SU-DHL-6 (cell line): ENCODE measurements at regions not wholly inside any gene's neighbourhood (a gene's known extent, or its start where the extent isn't known, plus 50 kb on each side); places are given as distances from the start of the nearest gene placed in this dataset.

Experiments
- CTCF ChIP-seq: fragments of 200-600 bp; sonication (generic); IDR thresholded peaks from one replicate; pipeline ENCODE4 v1.5.1; 2017; ENCODE audit warnings: antibody characterized with exemption, mild to moderate bottlenecking, low read length, moderate library complexity; ENCODE audit not compliant: insufficient read depth, poor library complexity, severe bottlenecking
- EZH2phosphoT487 ChIP-seq: fragments of 200-600 bp; sonication (generic), shearing (Covaris generic); conservative IDR thresholded peaks from 2 replicates; pipeline ENCODE4 v1.6.1; 2018; ENCODE audit warnings: mild to moderate bottlenecking, antibody characterized with exemption, low read length, moderate library complexity, mixed read lengths

DNA sequence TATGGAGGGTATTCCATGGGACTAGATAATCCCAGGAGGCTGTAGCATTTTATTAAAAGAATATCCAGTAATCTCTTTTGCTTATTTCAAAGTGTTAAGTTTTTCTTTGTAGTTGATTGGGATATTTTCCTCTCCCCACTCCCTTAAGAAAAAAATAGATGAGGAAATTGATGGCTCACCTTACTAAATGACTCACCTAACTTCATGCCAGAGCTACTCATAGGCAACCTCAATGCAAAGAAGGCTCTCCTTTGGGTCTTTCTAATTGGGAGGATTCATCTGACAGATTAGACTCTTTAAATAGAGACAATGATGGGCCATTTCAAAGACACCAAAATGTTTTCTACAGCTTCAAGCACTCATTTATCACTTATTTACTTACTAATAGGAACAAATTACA, 528.5 kb upstream of the BTBD3 start:
- TF ChIP-seq CTCF (no peak), EZH2phosphoT487 (no peak)
